SK-N-SH (cell line): ENCODE measurements at regions not wholly inside any gene's neighbourhood (a gene's known extent, or its start where the extent isn't known, plus 50 kb on each side); places are given as distances from the start of the nearest gene placed in this dataset.
A peak's percentile ranks its signal among the peaks of the same experiment; 100 is the strongest.

Experiments
- CTCF ChIA-PET: fragments of 300-600, 350-600 bp; formaldehyde crosslinking; extraction: SDS; loops from one replicate; lab custom pipeline; 2021; lab: Yijun Ruan, JAX
- POLR2A ChIA-PET: fragments of 350-600 bp; sonication (Branson Sonifier 250); formaldehyde crosslinking; extraction: SDS; loops from one replicate; lab custom pipeline; 2020; ENCODE audit warnings: antibody characterized with exemption, inconsistent platforms; lab: Yijun Ruan, JAX
- DNase-seq: peaks from one replicate; pipeline ENCODE4 v3.0.0; 2012
- H2AFZ ChIP-seq: fragments of 200-600 bp; sonication (generic); 2 replicates; pipeline ENCODE4 v1.8.1; 2016; ENCODE audit warnings: antibody characterized with exemption, mild to moderate bottlenecking, low read depth
- H3F3A ChIP-seq: fragments of 200-600 bp; sonication (generic); replicated peaks from 2 replicates; pipeline ENCODE3; 2016; ENCODE audit warnings: antibody characterized with exemption, mild to moderate bottlenecking; ENCODE audit not compliant: insufficient read depth
- H3K27ac ChIP-seq, 2 experiments: fragments of 200-500 bp in 1 of 2; fragments of 200-600 bp in 1 of 2; sonication (Bioruptor generic) in 1 of 2; sonication (generic), shearing (Covaris generic) in 1 of 2; 2 replicates each; pipeline versions ENCODE4 v1.5.1 to v1.6.1; 2014 to 2016; ENCODE audit warnings: low read depth in 2 of 2, inconsistent platforms in 1 of 2, low read length in 1 of 2, mild to moderate bottlenecking in 1 of 2, mixed read lengths in 1 of 2
- H3K27me3 ChIP-seq: fragments of 200-600 bp; sonication (generic), shearing (Covaris generic); 2 replicates; pipeline ENCODE4 v1.6.1; 2016; ENCODE audit warnings: mixed run types; ENCODE audit not compliant: insufficient read depth
- H3K36me3 ChIP-seq, 2 experiments: fragments of 200-500 bp in 1 of 2; fragments of 200-600 bp in 1 of 2; sonication (Bioruptor generic) in 1 of 2; sonication (generic) in 1 of 2; replicated peaks in 1 of 2; 2 replicates each; pipeline versions ENCODE3 to v1.5.1; 2014 to 2016; ENCODE audit warnings: low read length in 1 of 2, mild to moderate bottlenecking in 1 of 2; ENCODE audit not compliant: insufficient read depth in 2 of 2, control insufficient read depth in 1 of 2
- H3K4me1 ChIP-seq, 2 experiments: fragments of 200-500 bp in 1 of 2; fragments of 200-600 bp in 1 of 2; sonication (Bioruptor generic) in 1 of 2; sonication (generic), shearing (Covaris generic) in 1 of 2; 2 replicates each; pipeline versions ENCODE4 v1.5.1 to v1.6.1; 2014 to 2016; ENCODE audit warnings: low read depth in 1 of 2, low read length in 1 of 2, mixed run types in 1 of 2; ENCODE audit not compliant: insufficient read depth in 2 of 2, control insufficient read depth in 1 of 2
- H3K4me2 ChIP-seq: fragments of 200-600 bp; sonication (generic), shearing (Covaris generic); 2 replicates; pipeline ENCODE4 v1.6.1; 2017; ENCODE audit warnings: mixed run types
- H3K4me3 ChIP-seq, 2 experiments: fragments of 200-500 bp in 1 of 2; fragments of 200-600 bp in 1 of 2; sonication (Bioruptor generic) in 1 of 2; sonication (generic), shearing (Covaris generic) in 1 of 2; 2 replicates each; pipeline versions ENCODE4 v1.5.1 to v1.8.1; 2014 to 2016; ENCODE audit warnings: low read depth in 2 of 2, inconsistent platforms in 1 of 2, low read length in 1 of 2, mild to moderate bottlenecking in 1 of 2, mixed read lengths in 1 of 2, moderate library complexity in 1 of 2
- H3K79me2 ChIP-seq: fragments of 200-600 bp; sonication (generic); 2 replicates; pipeline ENCODE4 v1.8.1; 2017; ENCODE audit warnings: mild to moderate bottlenecking; ENCODE audit not compliant: insufficient read depth
- H3K9ac ChIP-seq: fragments of 200-600 bp; sonication (generic); 2 replicates; pipeline ENCODE4 v1.6.1; 2017; ENCODE audit warnings: mixed run types
- H3K9me2 ChIP-seq: fragments of 200-600 bp; sonication (generic); 2 replicates; pipeline ENCODE4 v1.6.1; 2017; ENCODE audit warnings: mixed run types
- H3K9me3 ChIP-seq: fragments of 200-600 bp; sonication (generic); 2 replicates; pipeline ENCODE4 v1.6.1; 2017; ENCODE audit warnings: mixed run types, mild to moderate bottlenecking, moderate library complexity
- H4K20me1 ChIP-seq: fragments of 200-600 bp; sonication (generic); 2 replicates; pipeline ENCODE4 v1.6.1; 2017; ENCODE audit warnings: mild to moderate bottlenecking, mixed run types; ENCODE audit not compliant: insufficient read depth
- CHD2 ChIP-seq: fragments of 150-350 bp; IDR thresholded peaks from 2 replicates; pipeline ENCODE4 v1.6.1; 2018; ENCODE audit warnings: low read length; ENCODE audit not compliant: partially characterized antibody
- EZH2phosphoT487 ChIP-seq: fragments of 200-600 bp; sonication (generic); IDR thresholded peaks from 2 replicates; pipeline ENCODE4 v1.6.1; 2017; ENCODE audit warnings: low read depth, mixed run types, mild to moderate bottlenecking, antibody characterized with exemption, moderate library complexity, borderline replicate concordance
- GABPA ChIP-seq: IDR thresholded peaks from 2 replicates; pipeline ENCODE4 v1.4.0; 2012; ENCODE audit warnings: low read depth, mild to moderate bottlenecking
- MXI1 ChIP-seq: IDR thresholded peaks from 2 replicates; pipeline ENCODE4 v1.6.1; 2012; ENCODE audit warnings: mild to moderate bottlenecking, low read depth, low read length, improper control_type of control experiment
- POLR2AphosphoS5 ChIP-seq: IDR thresholded peaks from 2 replicates; pipeline ENCODE4 v1.6.1; 2012; ENCODE audit warnings: low read depth, low read length
- RAD21 ChIP-seq: IDR thresholded peaks from 2 replicates; pipeline ENCODE4 v1.6.1; 2012; ENCODE audit warnings: mild to moderate bottlenecking, low read length
- RCOR1 ChIP-seq: fragments of 150-350 bp; IDR thresholded peaks from 2 replicates; pipeline ENCODE4 v1.6.1; 2017; ENCODE audit warnings: antibody characterized with exemption, low read length
- RXRA ChIP-seq: IDR thresholded peaks from 2 replicates; pipeline ENCODE4 v1.4.0; 2012; ENCODE audit warnings: low read depth, mild to moderate bottlenecking, borderline replicate concordance
- SIN3A ChIP-seq: IDR thresholded peaks from 2 replicates; pipeline ENCODE4 v1.6.1; 2012; ENCODE audit warnings: low read depth, mild to moderate bottlenecking, low read length, moderate library complexity, borderline replicate concordance
- SMC3 ChIP-seq: IDR thresholded peaks from 2 replicates; pipeline ENCODE4 v1.6.1; 2012; ENCODE audit warnings: low read depth, low read length, improper control_type of control experiment
- WGBS: methylation state at CpG from one replicate; pipeline ENCODE4 v1.1.6; 2017; ENCODE audit warnings: low lambda C conversion rate; 5-methylcytosine and 5-hydroxymethylcytosine counted together
- TF ChIP-seq, protein P1 (sequence below): fragments of 200-600 bp; sonication (generic); IDR thresholded peaks from 2 replicates; pipeline ENCODE4 v1.6.1; 2017; ENCODE audit warnings: antibody characterized with exemption, mild to moderate bottlenecking, moderate library complexity
- TF ChIP-seq, protein P2 (sequence below): IDR thresholded peaks from 2 replicates; pipeline ENCODE4 v1.4.0; 2012; ENCODE audit warnings: low read depth, borderline replicate concordance
- TF ChIP-seq, protein P3 (sequence below): IDR thresholded peaks from 2 replicates; pipeline ENCODE4 v1.6.1; 2012; ENCODE audit warnings: mild to moderate bottlenecking, low read depth, low read length, moderate library complexity
- TF ChIP-seq, protein P4 (sequence below): fragments of 150-350 bp; IDR thresholded peaks from 2 replicates; pipeline ENCODE4 v1.6.1; 2016; ENCODE audit warnings: mild to moderate bottlenecking, low read depth, low read length
- TF ChIP-seq, protein P5 (sequence below): IDR thresholded peaks from 2 replicates; pipeline ENCODE4; 2012
- TF ChIP-seq, protein P6 (sequence below): IDR thresholded peaks from 2 replicates; pipeline ENCODE4 v1.4.0; 2012; ENCODE audit warnings: low read depth, borderline replicate concordance

DNA sequence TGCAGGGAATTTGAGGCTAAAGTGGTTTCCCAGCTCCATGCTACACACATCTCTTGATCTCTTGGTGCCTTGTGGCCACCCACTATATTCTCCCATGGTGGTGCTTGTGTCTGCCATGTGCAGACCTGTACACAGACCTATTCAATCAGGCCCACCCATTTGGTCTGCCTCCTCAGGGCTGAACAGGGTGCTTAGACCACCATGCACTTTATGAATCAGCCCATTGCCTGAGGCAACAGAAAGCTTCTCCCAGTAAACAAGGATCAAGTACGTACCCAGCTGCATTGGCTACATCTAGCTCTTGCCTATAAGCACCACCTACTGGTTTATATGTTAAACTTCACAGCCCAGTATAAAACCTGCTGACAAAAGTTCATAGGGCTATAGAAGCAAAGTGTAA is 664.3 kb upstream of the EDIL3 start:
- Histone ChIP-seq H3K9me2 (no peaks in the 10 kb centered on the region), H3K4me2 (no peak overlapping the region), H3F3A (no peaks in the 10 kb centered on the region), H3K79me2 (no peaks in the 10 kb centered on the region), H2AFZ (no peak overlapping the region), H3K4me1 (no peaks in the 10 kb centered on the region), H3K4me3 (no peak overlapping the region; a peak in 1 of 4 replicates), H3K9me3 (no peaks in the 10 kb centered on the region), H4K20me1 (no peaks in the 10 kb centered on the region), H3K36me3 (no peaks in the 10 kb centered on the region), H3K27ac (no peak overlapping the region), H3K9ac (no peak overlapping the region), H3K27me3 (peaks cover 11% of the 10 kb centered on the region; the same call in 1 of the 2 replicates)
- CTCF ChIA-PET: interaction anchor here (1.0 to 1.4 kb wide), 3 partner anchors 28 to 1330 kb away, joined by 3 to 7 read pairs (median 3); no protein-coding TSS in a partner anchor
- 0% methylated on average over 1 of the region's 1 CpG for WGBS
- POLR2A ChIA-PET: no interaction called here
- TF ChIP-seq SMC3 (peak; percentile 41; the same call in 1 of the 2 replicates), RAD21 (peak; percentile 57), EZH2phosphoT487 (no peak)
- TF ChIP-seq, protein P1, sequence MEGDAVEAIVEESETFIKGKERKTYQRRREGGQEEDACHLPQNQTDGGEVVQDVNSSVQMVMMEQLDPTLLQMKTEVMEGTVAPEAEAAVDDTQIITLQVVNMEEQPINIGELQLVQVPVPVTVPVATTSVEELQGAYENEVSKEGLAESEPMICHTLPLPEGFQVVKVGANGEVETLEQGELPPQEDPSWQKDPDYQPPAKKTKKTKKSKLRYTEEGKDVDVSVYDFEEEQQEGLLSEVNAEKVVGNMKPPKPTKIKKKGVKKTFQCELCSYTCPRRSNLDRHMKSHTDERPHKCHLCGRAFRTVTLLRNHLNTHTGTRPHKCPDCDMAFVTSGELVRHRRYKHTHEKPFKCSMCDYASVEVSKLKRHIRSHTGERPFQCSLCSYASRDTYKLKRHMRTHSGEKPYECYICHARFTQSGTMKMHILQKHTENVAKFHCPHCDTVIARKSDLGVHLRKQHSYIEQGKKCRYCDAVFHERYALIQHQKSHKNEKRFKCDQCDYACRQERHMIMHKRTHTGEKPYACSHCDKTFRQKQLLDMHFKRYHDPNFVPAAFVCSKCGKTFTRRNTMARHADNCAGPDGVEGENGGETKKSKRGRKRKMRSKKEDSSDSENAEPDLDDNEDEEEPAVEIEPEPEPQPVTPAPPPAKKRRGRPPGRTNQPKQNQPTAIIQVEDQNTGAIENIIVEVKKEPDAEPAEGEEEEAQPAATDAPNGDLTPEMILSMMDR: peak; percentile 57
- no peak for DNase-seq

DNA sequence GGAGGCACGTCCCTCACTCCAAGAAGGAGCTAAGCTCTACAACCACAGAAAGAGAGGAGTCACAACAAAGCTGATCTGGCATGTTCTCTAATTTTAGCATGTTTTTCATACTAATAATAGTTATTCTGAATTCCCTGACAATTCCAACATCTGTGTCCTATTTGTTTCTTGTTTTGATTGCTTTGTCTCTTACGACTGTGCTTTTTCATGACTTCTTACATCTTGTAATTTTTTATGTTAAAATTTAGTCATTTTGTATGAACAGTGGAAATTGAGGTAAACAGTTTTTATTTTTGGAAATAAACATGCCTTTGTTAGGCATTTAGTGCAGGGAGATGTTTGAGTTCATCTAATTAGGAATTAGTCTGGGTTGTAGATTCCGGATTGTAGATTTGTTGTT is 668.1 kb upstream of the EDIL3 start:
- DNase-seq: no peak
- Histone ChIP-seq H3K9ac (no peak overlapping the region), H3K4me2 (no peak overlapping the region), H4K20me1 (no peaks in the 10 kb centered on the region), H3K27me3 (peaks cover 17% of the 10 kb centered on the region; the same call in 1 of the 2 replicates), H3K9me3 (no peaks in the 10 kb centered on the region)
- TF ChIP-seq SIN3A (no peak), CHD2 (no peak), RCOR1 (no peak), RXRA (no peak), POLR2AphosphoS5 (no peak), GABPA (no peak), MXI1 (no peak)
- TF ChIP-seq, protein P2, sequence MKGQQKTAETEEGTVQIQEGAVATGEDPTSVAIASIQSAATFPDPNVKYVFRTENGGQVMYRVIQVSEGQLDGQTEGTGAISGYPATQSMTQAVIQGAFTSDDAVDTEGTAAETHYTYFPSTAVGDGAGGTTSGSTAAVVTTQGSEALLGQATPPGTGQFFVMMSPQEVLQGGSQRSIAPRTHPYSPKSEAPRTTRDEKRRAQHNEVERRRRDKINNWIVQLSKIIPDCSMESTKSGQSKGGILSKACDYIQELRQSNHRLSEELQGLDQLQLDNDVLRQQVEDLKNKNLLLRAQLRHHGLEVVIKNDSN: no peak
- TF ChIP-seq, protein P3, sequence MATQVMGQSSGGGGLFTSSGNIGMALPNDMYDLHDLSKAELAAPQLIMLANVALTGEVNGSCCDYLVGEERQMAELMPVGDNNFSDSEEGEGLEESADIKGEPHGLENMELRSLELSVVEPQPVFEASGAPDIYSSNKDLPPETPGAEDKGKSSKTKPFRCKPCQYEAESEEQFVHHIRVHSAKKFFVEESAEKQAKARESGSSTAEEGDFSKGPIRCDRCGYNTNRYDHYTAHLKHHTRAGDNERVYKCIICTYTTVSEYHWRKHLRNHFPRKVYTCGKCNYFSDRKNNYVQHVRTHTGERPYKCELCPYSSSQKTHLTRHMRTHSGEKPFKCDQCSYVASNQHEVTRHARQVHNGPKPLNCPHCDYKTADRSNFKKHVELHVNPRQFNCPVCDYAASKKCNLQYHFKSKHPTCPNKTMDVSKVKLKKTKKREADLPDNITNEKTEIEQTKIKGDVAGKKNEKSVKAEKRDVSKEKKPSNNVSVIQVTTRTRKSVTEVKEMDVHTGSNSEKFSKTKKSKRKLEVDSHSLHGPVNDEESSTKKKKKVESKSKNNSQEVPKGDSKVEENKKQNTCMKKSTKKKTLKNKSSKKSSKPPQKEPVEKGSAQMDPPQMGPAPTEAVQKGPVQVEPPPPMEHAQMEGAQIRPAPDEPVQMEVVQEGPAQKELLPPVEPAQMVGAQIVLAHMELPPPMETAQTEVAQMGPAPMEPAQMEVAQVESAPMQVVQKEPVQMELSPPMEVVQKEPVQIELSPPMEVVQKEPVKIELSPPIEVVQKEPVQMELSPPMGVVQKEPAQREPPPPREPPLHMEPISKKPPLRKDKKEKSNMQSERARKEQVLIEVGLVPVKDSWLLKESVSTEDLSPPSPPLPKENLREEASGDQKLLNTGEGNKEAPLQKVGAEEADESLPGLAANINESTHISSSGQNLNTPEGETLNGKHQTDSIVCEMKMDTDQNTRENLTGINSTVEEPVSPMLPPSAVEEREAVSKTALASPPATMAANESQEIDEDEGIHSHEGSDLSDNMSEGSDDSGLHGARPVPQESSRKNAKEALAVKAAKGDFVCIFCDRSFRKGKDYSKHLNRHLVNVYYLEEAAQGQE: no peak
- TF ChIP-seq, protein P4, sequence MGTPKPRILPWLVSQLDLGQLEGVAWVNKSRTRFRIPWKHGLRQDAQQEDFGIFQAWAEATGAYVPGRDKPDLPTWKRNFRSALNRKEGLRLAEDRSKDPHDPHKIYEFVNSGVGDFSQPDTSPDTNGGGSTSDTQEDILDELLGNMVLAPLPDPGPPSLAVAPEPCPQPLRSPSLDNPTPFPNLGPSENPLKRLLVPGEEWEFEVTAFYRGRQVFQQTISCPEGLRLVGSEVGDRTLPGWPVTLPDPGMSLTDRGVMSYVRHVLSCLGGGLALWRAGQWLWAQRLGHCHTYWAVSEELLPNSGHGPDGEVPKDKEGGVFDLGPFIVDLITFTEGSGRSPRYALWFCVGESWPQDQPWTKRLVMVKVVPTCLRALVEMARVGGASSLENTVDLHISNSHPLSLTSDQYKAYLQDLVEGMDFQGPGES: no peak
- TF ChIP-seq, protein P5, sequence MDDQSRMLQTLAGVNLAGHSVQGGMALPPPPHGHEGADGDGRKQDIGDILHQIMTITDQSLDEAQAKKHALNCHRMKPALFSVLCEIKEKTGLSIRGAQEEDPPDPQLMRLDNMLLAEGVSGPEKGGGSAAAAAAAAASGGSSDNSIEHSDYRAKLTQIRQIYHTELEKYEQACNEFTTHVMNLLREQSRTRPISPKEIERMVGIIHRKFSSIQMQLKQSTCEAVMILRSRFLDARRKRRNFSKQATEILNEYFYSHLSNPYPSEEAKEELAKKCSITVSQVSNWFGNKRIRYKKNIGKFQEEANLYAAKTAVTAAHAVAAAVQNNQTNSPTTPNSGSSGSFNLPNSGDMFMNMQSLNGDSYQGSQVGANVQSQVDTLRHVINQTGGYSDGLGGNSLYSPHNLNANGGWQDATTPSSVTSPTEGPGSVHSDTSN: no peak
- TF ChIP-seq, protein P6, sequence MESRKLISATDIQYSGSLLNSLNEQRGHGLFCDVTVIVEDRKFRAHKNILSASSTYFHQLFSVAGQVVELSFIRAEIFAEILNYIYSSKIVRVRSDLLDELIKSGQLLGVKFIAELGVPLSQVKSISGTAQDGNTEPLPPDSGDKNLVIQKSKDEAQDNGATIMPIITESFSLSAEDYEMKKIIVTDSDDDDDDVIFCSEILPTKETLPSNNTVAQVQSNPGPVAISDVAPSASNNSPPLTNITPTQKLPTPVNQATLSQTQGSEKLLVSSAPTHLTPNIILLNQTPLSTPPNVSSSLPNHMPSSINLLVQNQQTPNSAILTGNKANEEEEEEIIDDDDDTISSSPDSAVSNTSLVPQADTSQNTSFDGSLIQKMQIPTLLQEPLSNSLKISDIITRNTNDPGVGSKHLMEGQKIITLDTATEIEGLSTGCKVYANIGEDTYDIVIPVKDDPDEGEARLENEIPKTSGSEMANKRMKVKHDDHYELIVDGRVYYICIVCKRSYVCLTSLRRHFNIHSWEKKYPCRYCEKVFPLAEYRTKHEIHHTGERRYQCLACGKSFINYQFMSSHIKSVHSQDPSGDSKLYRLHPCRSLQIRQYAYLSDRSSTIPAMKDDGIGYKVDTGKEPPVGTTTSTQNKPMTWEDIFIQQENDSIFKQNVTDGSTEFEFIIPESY: no peak
- TF ChIP-seq, all 33 proteins: peak for 0
- no peaks in the 10 kb centered on the region for H3K36me3 ChIP-seq
- no peaks in the 10 kb centered on the region for H3K4me1 ChIP-seq
- H3K79me2 ChIP-seq: no peaks in the 10 kb centered on the region
- no peak overlapping the region for H3K27ac ChIP-seq
- H3K9me2 ChIP-seq: no peaks in the 10 kb centered on the region
- POLR2A ChIA-PET: no interaction called here
- no peak overlapping the region for H3K4me3 ChIP-seq
- WGBS: 7% methylated on average over 3 of the region's 3 CpGs
- no peak overlapping the region for H2AFZ ChIP-seq
- CTCF ChIA-PET: interaction anchor here (0.8 kb wide), 1 partner anchor 1371 kb away, joined by 3 read pairs; no protein-coding TSS in a partner anchor
- no peaks in the 10 kb centered on the region for H3F3A ChIP-seq
